ENCODE measurements at regions not wholly inside any gene's neighbourhood (a gene's known extent, or its start where the extent isn't known, plus 50 kb on each side); places are given as distances from the start of the nearest gene placed in this dataset.

- Mint-ChIP-seq H3K27ac (peak overlapping the region; percentile 35), H3K4me3 (no peak overlapping the region), H3K9me3 (peaks cover 7% of the 10 kb centered on the region)
Observed at GRCh38 chr4:41327770-41328169, 71.0 kb downstream of the UCHL1 start.

GRCh38 chr4:41329361-41329760, 72.6 kb downstream of the UCHL1 start:
- no peaks in the 10 kb centered on the region for H3K36me3 Mint-ChIP-seq
- no peak overlapping the region for H3K4me3 Mint-ChIP-seq
- no peak for DNase-seq (ENCODE audit: low spot score in 2 of 2, unreplicated experiment in 2 of 2)
- H3K4me1 Mint-ChIP-seq, result peaks cover 70% of the 10 kb centered on the region
- no peaks in the 10 kb centered on the region for H3K27me3 Mint-ChIP-seq (ENCODE audit: low read depth)
- H3K27ac Mint-ChIP-seq, result no peak overlapping the region
- H3K9me3 Mint-ChIP-seq, result peaks cover 9% of the 10 kb centered on the region
- TF ChIP-seq, protein P1, sequence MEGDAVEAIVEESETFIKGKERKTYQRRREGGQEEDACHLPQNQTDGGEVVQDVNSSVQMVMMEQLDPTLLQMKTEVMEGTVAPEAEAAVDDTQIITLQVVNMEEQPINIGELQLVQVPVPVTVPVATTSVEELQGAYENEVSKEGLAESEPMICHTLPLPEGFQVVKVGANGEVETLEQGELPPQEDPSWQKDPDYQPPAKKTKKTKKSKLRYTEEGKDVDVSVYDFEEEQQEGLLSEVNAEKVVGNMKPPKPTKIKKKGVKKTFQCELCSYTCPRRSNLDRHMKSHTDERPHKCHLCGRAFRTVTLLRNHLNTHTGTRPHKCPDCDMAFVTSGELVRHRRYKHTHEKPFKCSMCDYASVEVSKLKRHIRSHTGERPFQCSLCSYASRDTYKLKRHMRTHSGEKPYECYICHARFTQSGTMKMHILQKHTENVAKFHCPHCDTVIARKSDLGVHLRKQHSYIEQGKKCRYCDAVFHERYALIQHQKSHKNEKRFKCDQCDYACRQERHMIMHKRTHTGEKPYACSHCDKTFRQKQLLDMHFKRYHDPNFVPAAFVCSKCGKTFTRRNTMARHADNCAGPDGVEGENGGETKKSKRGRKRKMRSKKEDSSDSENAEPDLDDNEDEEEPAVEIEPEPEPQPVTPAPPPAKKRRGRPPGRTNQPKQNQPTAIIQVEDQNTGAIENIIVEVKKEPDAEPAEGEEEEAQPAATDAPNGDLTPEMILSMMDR (IDR thresholded peaks at IDR 0.05; ENCODE audit: unreplicated experiment), result no peak

More at GRCh38 chr4:41327770-41328169, 71.0 kb downstream of the UCHL1 start:
- no peaks in the 10 kb centered on the region for H3K27me3 Mint-ChIP-seq (ENCODE audit: low read depth)
- peaks cover 62% of the 10 kb centered on the region for H3K4me1 Mint-ChIP-seq
- DNase-seq (ENCODE audit: low spot score in 2 of 2, unreplicated experiment in 2 of 2), result no peak
- TF ChIP-seq, protein P1 (IDR thresholded peaks at IDR 0.05; ENCODE audit: unreplicated experiment), result no peak
- H3K36me3 Mint-ChIP-seq, result no peaks in the 10 kb centered on the region

DNA sequence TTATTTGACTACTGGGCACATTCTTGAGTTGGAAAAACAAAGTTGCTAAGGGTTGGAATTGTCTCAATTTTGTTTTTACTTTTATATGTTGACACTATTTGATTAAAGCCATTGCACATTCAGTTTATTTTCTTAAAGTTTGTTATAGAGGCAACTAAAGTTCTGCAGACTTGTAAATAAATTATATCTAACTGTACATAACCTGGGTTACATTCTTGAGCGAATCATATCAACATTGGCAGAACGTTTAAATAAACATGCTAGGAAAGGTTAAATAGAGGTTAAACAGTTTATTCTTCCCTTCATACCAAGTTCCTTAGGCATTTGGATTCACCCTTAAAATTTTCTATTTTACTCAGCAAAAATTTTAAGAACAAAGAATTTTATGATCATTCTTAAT, 74.5 kb downstream of the UCHL1 start:
- Mint-ChIP-seq H3K4me3 (no peak overlapping the region), H3K36me3 (no peaks in the 10 kb centered on the region), H3K27me3 (ENCODE audit: low read depth) (no peaks in the 10 kb centered on the region), H3K9me3 (peaks cover 9% of the 10 kb centered on the region), H3K27ac (peak overlapping the region; percentile 56), H3K4me1 (peaks cover 64% of the 10 kb centered on the region)
- TF ChIP-seq, protein P1 (IDR thresholded peaks at IDR 0.05; ENCODE audit: unreplicated experiment), result no peak
- DNase-seq (ENCODE audit: low spot score in 2 of 2, unreplicated experiment in 2 of 2), result no peak

DNA sequence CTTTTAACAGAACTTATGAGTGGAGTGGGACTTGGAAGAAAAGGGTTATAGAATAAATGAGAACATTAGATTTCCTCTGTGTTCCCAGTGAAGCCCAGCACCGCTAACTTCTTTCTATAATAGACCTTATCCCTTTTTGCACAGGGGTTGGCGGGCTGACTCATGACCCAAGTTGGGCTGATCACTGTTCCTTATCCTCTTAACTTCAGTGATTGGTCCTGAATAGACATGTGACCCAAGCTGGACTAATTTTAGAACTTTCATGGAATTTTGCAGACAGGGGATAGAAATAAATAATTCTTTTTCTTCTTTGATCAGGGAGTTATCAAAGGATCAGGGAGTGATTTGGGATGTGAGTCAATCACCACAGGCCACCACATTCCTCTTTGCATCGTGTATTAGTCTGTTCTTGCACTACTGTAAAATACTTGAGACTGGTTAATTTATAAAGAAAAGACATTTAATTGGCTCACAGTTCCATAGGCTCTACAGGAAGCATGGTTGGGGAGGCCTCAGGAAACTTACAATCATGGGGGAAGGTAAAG, 75.9 kb downstream of the UCHL1 start:
- no peaks in the 10 kb centered on the region for H3K36me3 Mint-ChIP-seq
- no peak overlapping the region for H3K4me3 Mint-ChIP-seq
- H3K4me1 Mint-ChIP-seq, result peaks cover 58% of the 10 kb centered on the region
- TF ChIP-seq, protein P1 (IDR thresholded peaks at IDR 0.05; ENCODE audit: unreplicated experiment), result no peak
- DNase-seq (ENCODE audit: low spot score in 2 of 2, unreplicated experiment in 2 of 2), result no peak
- no peaks in the 10 kb centered on the region for H3K27me3 Mint-ChIP-seq (ENCODE audit: low read depth)
- peaks cover 9% of the 10 kb centered on the region for H3K9me3 Mint-ChIP-seq
- peak overlapping the region; percentile 75 for H3K27ac Mint-ChIP-seq

- H3K9me3 Mint-ChIP-seq, result peaks cover 12% of the 10 kb centered on the region
- TF ChIP-seq, protein P1 (IDR thresholded peaks at IDR 0.05; ENCODE audit: unreplicated experiment), result no peak
- H3K4me3 Mint-ChIP-seq, result no peak overlapping the region
- H3K36me3 Mint-ChIP-seq, result no peaks in the 10 kb centered on the region
- peak overlapping the region; percentile 78 for H3K27ac Mint-ChIP-seq
- H3K27me3 Mint-ChIP-seq (ENCODE audit: low read depth), result no peaks in the 10 kb centered on the region
- no peak for DNase-seq (ENCODE audit: low spot score in 2 of 2, unreplicated experiment in 2 of 2)
- H3K4me1 Mint-ChIP-seq, result peaks cover 46% of the 10 kb centered on the region
Observed at GRCh38 chr4:41334182-41334581, 77.5 kb downstream of the UCHL1 start.

All from mesothelial cell of epicardium (in vitro differentiated cells).